GM19395 (cell line): ENCODE measurements at regions not wholly inside any gene's neighbourhood (a gene's known extent, or its start where the extent isn't known, plus 50 kb on each side); places are given as distances from the start of the nearest gene placed in this dataset.

Source experiments
- ATAC-seq: cut with Tn5 transposase; IDR thresholded peaks from one replicate; pipeline ENCODE4 v1.9.1; 2021; ENCODE audit warnings: mild to moderate bottlenecking, moderate library complexity; ENCODE audit not compliant: unreplicated experiment

GRCh38 chr1:191629836-191630235 is 528.4 kb upstream of the RGS18 start:
- ATAC-seq: no peak

GRCh38 chr1:191634801-191635508 is 523.3 kb upstream of the RGS18 start:
- ATAC-seq: no peak

GRCh38 chr1:191636345-191636744 is 521.9 kb upstream of the RGS18 start:
- ATAC-seq: no peak

GRCh38 chr1:191641420-191642260 is 516.6 kb upstream of the RGS18 start:
- no peak for ATAC-seq

- no peak for ATAC-seq
Measured at GRCh38 chr1:191643060-191643459, 515.2 kb upstream of the RGS18 start.

GRCh38 chr1:191648939-191649338 is 509.3 kb upstream of the RGS18 start:
- no peak for ATAC-seq

GRCh38 chr1:191662051-191662450 is 496.2 kb upstream of the RGS18 start:
- ATAC-seq: no peak

- ATAC-seq: no peak
Measured at GRCh38 chr1:191662746-191663145, 495.5 kb upstream of the RGS18 start.

GRCh38 chr1:191668525-191668924 is 489.7 kb upstream of the RGS18 start:
- ATAC-seq: no peak

GRCh38 chr1:191669629-191670028 is 488.6 kb upstream of the RGS18 start:
- ATAC-seq: no peak

GRCh38 chr1:191671236-191671635 is 487.0 kb upstream of the RGS18 start:
- no peak for ATAC-seq

GRCh38 chr1:191674626-191675179 is 483.6 kb upstream of the RGS18 start:
- ATAC-seq: no peak

- ATAC-seq: no peak
Measured at GRCh38 chr1:191675856-191676783, 482.1 kb upstream of the RGS18 start.

GRCh38 chr1:191685669-191686068 is 472.6 kb upstream of the RGS18 start:
- no peak for ATAC-seq

- ATAC-seq: no peak
Measured at GRCh38 chr1:191687721-191688120, 470.5 kb upstream of the RGS18 start.

GRCh38 chr1:191690931-191691330 is 467.3 kb upstream of the RGS18 start:
- ATAC-seq: no peak

GRCh38 chr1:191693797-191694196 is 464.5 kb upstream of the RGS18 start:
- no peak for ATAC-seq

GRCh38 chr1:191695865-191696264 is 462.4 kb upstream of the RGS18 start:
- peak; percentile 90 for ATAC-seq

- ATAC-seq: no peak
Measured at GRCh38 chr1:191696354-191696753, 461.9 kb upstream of the RGS18 start.

- ATAC-seq: no peak
Measured at GRCh38 chr1:191697556-191697955, 460.7 kb upstream of the RGS18 start.

GRCh38 chr1:191698246-191698645 is 460.0 kb upstream of the RGS18 start:
- ATAC-seq: no peak
